ENCODE measurements at regions not wholly inside any gene's neighbourhood (a gene's known extent, or its start where the extent isn't known, plus 50 kb on each side); places are given as distances from the start of the nearest gene placed in this dataset.

DNA sequence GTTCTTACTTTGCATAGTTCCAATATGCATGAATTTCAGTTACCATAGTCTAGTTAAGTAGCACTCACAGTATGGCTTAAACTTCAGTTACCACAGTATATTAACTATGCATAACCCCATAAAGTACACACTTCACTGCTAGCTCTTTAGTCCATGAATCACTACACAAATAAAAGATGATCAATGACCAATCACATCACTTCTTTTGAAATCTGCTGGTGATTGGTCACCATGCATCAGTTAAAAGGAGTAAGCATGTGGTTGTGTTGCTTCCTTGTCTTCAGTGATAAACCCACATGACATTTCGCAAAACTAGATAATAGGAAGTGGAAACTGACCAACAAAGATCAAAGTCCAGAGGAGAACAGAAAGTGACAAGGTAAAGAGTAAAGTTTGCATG lies 79.0 kb downstream of the TAF11L14 start:
- Histone ChIP-seq H3K9me3 (ENCODE audit: insufficient read depth, low read length) (no peaks in the 10 kb centered on the region), H3K27me3 (ENCODE audit: insufficient read depth, insufficient read length) (no peaks in the 10 kb centered on the region), H3K4me3 (ENCODE audit: insufficient read length, low read depth) (no peak overlapping the region), H3K9ac (ENCODE audit: insufficient read length, low read depth) (no peak overlapping the region), H3K4me1 (ENCODE audit: insufficient read depth, insufficient read length) (no peaks in the 10 kb centered on the region), H3K36me3 (ENCODE audit: insufficient read depth, insufficient read length, low read length) (no peaks in the 10 kb centered on the region)
- no peak for DNase-seq (ENCODE audit: low read depth, low spot score)
- TF ChIP-seq ZNF274 (IDR thresholded peaks at IDR 0.05; ENCODE audit: low read depth, low read length), result no peak
- no peak for TF ChIP-seq SUZ12 (IDR thresholded peaks at IDR 0.05; ENCODE audit: extremely low read depth, insufficient read depth, insufficient read length)

DNA sequence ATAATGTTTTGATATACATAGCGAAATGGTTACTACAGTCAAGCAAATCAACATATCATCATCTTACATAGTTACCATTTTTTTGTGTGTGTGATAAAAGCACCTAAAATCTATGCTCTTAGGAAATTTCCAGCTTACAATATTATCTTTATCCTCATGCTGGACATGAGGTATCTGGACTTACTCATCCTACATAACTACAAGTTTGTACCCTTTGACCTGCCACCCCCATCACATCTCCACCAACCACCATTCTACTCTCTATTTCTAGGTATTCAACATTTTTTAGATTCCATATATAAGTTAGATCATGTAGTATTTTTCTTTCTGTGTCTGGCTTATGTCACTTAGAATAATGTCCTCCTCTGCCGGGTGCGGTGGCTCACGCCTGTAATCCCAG lies 79.9 kb downstream of the TAF11L14 start:
- H3K4me1 ChIP-seq (ENCODE audit: insufficient read depth, insufficient read length), result no peaks in the 10 kb centered on the region
- no peaks in the 10 kb centered on the region for H3K27me3 ChIP-seq (ENCODE audit: insufficient read depth, insufficient read length)
- H3K36me3 ChIP-seq (ENCODE audit: insufficient read depth, insufficient read length, low read length), result no peaks in the 10 kb centered on the region
- no peak overlapping the region for H3K9ac ChIP-seq (ENCODE audit: insufficient read length, low read depth)
- no peak for DNase-seq (ENCODE audit: low read depth, low spot score)
- no peaks in the 10 kb centered on the region for H3K9me3 ChIP-seq (ENCODE audit: insufficient read depth, low read length)
- TF ChIP-seq YY1 (IDR thresholded peaks at IDR 0.05; ENCODE audit: insufficient read depth, insufficient read length), result no peak
- no peak for TF ChIP-seq ZNF274 (IDR thresholded peaks at IDR 0.05; ENCODE audit: low read depth, low read length)
- TF ChIP-seq SUZ12 (IDR thresholded peaks at IDR 0.05; ENCODE audit: extremely low read depth, insufficient read depth, insufficient read length), result no peak
- no peak overlapping the region for H3K4me3 ChIP-seq (ENCODE audit: insufficient read length, low read depth)

DNA sequence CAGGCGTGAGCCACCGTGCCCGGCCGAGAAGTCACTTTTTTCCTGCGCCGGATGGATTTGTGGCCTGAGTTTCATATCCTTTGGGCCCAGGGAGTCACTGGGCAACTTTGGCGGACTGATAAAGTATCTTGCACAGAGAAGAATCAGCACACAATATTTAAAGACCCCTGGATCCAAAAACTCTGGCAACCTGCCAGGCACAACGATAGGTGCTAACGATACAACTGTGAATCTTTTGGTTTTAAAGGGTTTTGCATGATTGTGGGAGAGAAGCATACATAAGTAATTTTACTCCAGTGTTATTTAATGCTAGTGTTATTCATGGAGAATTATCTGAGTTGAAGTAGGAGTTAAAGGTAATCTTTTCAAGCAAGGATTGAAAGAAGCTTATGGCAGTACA lies 85.3 kb downstream of the TAF11L14 start:
- Histone ChIP-seq H3K27me3 (ENCODE audit: insufficient read depth, insufficient read length) (no peaks in the 10 kb centered on the region), H3K4me1 (ENCODE audit: insufficient read depth, insufficient read length) (no peaks in the 10 kb centered on the region), H3K36me3 (ENCODE audit: insufficient read depth, insufficient read length, low read length) (no peaks in the 10 kb centered on the region), H3K4me3 (ENCODE audit: insufficient read length, low read depth) (no peak overlapping the region), H3K9ac (ENCODE audit: insufficient read length, low read depth) (no peak overlapping the region), H3K9me3 (ENCODE audit: insufficient read depth, low read length) (no peaks in the 10 kb centered on the region)
- no peak for DNase-seq (ENCODE audit: low read depth, low spot score)
- TF ChIP-seq YY1 (IDR thresholded peaks at IDR 0.05; ENCODE audit: insufficient read depth, insufficient read length), result no peak
- TF ChIP-seq SUZ12 (IDR thresholded peaks at IDR 0.05; ENCODE audit: extremely low read depth, insufficient read depth, insufficient read length), result no peak
- no peak for TF ChIP-seq ZNF274 (IDR thresholded peaks at IDR 0.05; ENCODE audit: low read depth, low read length)

DNA sequence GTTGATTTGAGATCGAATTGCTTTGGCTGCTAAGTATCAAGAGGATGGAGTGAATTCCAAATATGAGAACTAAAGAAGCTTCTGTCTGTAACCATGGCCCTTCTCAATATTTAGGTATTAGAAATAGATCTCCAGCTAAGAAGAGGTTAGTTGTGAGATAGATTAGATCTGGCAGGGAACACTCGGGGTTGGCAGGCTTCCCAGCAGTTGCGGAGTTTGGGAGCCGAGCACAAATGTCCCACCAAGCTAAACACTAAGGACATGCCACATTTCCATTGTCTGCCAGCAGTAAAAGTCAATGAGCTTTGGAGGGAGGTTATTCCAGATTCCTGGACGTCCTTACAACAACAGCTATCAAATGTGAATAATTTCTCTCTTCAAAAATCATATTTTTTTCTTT lies 85.8 kb downstream of the TAF11L14 start:
- TF ChIP-seq SUZ12 (IDR thresholded peaks at IDR 0.05; ENCODE audit: extremely low read depth, insufficient read depth, insufficient read length) (no peak), ZNF274 (IDR thresholded peaks at IDR 0.05; ENCODE audit: low read depth, low read length) (no peak), YY1 (IDR thresholded peaks at IDR 0.05; ENCODE audit: insufficient read depth, insufficient read length) (no peak)
- H3K9me3 ChIP-seq (ENCODE audit: insufficient read depth, low read length), result no peaks in the 10 kb centered on the region
- no peaks in the 10 kb centered on the region for H3K4me1 ChIP-seq (ENCODE audit: insufficient read depth, insufficient read length)
- no peaks in the 10 kb centered on the region for H3K36me3 ChIP-seq (ENCODE audit: insufficient read depth, insufficient read length, low read length)
- H3K9ac ChIP-seq (ENCODE audit: insufficient read length, low read depth), result no peak overlapping the region
- H3K4me3 ChIP-seq (ENCODE audit: insufficient read length, low read depth), result no peak overlapping the region
- DNase-seq (ENCODE audit: low read depth, low spot score), result no peak
- H3K27me3 ChIP-seq (ENCODE audit: insufficient read depth, insufficient read length), result no peaks in the 10 kb centered on the region

DNA sequence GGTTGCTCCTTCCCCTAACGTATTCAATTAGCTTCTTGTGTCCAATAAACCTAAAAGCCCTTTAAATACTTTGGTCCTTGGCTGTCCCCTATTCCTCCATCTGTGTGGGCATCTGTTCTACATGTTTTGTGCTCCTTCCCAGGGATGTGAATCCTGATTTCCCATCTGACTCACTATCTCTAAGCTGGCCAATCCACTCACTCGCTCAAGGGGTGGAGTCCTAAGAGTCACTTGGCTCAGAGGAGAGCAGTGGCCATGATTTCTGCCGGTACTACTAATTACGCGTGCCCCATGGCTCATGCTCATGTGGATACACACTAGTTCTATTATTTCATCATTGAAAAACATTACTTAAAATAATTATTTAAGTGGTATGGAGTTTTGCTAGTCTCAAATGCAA lies 89.6 kb downstream of the TAF11L14 start:
- H3K27me3 ChIP-seq (ENCODE audit: insufficient read depth, insufficient read length), result no peaks in the 10 kb centered on the region
- no peaks in the 10 kb centered on the region for H3K36me3 ChIP-seq (ENCODE audit: insufficient read depth, insufficient read length, low read length)
- no peak overlapping the region for H3K4me3 ChIP-seq (ENCODE audit: insufficient read length, low read depth)
- H3K9me3 ChIP-seq (ENCODE audit: insufficient read depth, low read length), result no peaks in the 10 kb centered on the region
- no peak overlapping the region for H3K9ac ChIP-seq (ENCODE audit: insufficient read length, low read depth)
- DNase-seq (ENCODE audit: low read depth, low spot score), result no peak
- TF ChIP-seq ZNF274 (IDR thresholded peaks at IDR 0.05; ENCODE audit: low read depth, low read length) (no peak), YY1 (IDR thresholded peaks at IDR 0.05; ENCODE audit: insufficient read depth, insufficient read length) (no peak), SUZ12 (IDR thresholded peaks at IDR 0.05; ENCODE audit: extremely low read depth, insufficient read depth, insufficient read length) (no peak)
- H3K4me1 ChIP-seq (ENCODE audit: insufficient read depth, insufficient read length), result no peaks in the 10 kb centered on the region

DNA sequence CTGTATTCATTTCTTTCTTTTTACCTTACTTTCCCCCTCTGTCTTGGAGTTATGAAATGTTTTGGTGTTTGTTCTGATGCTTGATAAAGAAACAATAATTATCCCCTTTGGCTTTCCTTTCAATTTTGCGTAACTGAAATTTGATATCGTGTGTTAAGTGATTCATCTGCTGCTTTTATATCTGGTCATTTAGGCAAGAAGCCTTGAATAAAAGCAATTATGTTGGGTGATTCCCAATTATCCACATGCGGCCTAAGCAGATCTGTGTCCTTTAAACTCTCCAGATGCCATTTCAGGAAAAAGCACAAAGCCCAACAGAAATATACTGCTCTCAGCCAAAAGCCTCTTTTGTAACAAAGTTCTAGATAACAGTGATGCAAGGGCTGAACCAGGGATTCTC lies 92.8 kb downstream of the TAF11L14 start:
- TF ChIP-seq ZNF274 (IDR thresholded peaks at IDR 0.05; ENCODE audit: low read depth, low read length) (no peak), SUZ12 (IDR thresholded peaks at IDR 0.05; ENCODE audit: extremely low read depth, insufficient read depth, insufficient read length) (no peak), YY1 (IDR thresholded peaks at IDR 0.05; ENCODE audit: insufficient read depth, insufficient read length) (no peak)
- Histone ChIP-seq H3K27me3 (ENCODE audit: insufficient read depth, insufficient read length) (no peaks in the 10 kb centered on the region), H3K4me1 (ENCODE audit: insufficient read depth, insufficient read length) (no peaks in the 10 kb centered on the region), H3K9me3 (ENCODE audit: insufficient read depth, low read length) (no peaks in the 10 kb centered on the region), H3K36me3 (ENCODE audit: insufficient read depth, insufficient read length, low read length) (no peaks in the 10 kb centered on the region), H3K4me3 (ENCODE audit: insufficient read length, low read depth) (no peak overlapping the region), H3K9ac (ENCODE audit: insufficient read length, low read depth) (no peak overlapping the region)
- no peak for DNase-seq (ENCODE audit: low read depth, low spot score)

DNA sequence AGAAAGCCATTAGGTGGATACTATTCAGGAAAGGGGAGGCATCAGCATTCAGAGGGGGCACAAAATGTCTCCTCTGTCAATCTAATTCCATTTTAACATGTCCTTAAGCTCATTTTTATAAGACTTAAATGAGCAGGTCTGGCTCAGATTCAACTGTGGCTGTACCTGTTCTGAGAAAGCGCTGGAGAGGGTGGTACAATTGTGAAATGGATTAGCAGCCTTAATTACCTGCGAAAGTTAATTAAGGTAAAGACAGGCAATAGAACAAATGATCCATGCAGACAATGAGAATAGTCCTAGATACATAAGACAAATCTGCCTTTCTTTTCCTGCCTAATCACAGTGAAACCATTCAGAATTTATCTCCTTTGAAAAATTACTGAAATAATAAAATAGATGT lies 96.2 kb downstream of the TAF11L14 start:
- Histone ChIP-seq H3K4me3 (ENCODE audit: insufficient read length, low read depth) (no peak overlapping the region), H3K27me3 (ENCODE audit: insufficient read depth, insufficient read length) (no peaks in the 10 kb centered on the region), H3K4me1 (ENCODE audit: insufficient read depth, insufficient read length) (no peaks in the 10 kb centered on the region), H3K9ac (ENCODE audit: insufficient read length, low read depth) (no peak overlapping the region), H3K36me3 (ENCODE audit: insufficient read depth, insufficient read length, low read length) (no peaks in the 10 kb centered on the region), H3K9me3 (ENCODE audit: insufficient read depth, low read length) (no peaks in the 10 kb centered on the region)
- DNase-seq (ENCODE audit: low read depth, low spot score), result no peak
- TF ChIP-seq SUZ12 (IDR thresholded peaks at IDR 0.05; ENCODE audit: extremely low read depth, insufficient read depth, insufficient read length), result no peak
- TF ChIP-seq ZNF274 (IDR thresholded peaks at IDR 0.05; ENCODE audit: low read depth, low read length), result no peak
- no peak for TF ChIP-seq YY1 (IDR thresholded peaks at IDR 0.05; ENCODE audit: insufficient read depth, insufficient read length)

All from NT2/D1 (cell line).